ENCODE measurements at regions not wholly inside any gene's neighbourhood (a gene's known extent, or its start where the extent isn't known, plus 50 kb on each side); places are given as distances from the start of the nearest gene placed in this dataset.

DNA sequence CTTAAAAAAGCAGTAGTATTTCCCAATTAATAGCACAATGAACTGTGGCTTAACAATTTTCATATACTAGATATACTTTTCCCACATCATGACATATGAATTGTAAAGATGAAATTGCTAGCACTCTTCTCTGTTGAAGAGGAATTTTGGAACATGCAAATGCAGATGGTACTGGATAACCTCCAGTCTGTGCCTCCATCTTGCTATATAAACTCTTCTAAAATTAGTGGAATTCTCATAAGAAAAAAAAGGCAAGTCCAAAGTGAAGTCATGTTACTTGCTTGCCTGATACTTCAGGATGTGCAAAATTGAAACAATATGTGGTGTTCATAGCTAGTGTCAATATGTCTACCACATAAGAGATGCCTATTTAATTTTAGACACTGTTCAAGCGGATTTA, 570.2 kb upstream of the POM121L12 start:
- Mint-ChIP-seq H3K4me1 (ENCODE audit: low read depth) (no peaks in the 10 kb centered on the region), H3K9me3 (peaks cover 25% of the 10 kb centered on the region), H3K4me3 (no peak overlapping the region), H3K36me3 (ENCODE audit: insufficient read depth) (no peaks in the 10 kb centered on the region), H3K27me3 (ENCODE audit: low read depth) (no peaks in the 10 kb centered on the region)
- ATAC-seq = no peak
- no peak for DNase-seq

DNA sequence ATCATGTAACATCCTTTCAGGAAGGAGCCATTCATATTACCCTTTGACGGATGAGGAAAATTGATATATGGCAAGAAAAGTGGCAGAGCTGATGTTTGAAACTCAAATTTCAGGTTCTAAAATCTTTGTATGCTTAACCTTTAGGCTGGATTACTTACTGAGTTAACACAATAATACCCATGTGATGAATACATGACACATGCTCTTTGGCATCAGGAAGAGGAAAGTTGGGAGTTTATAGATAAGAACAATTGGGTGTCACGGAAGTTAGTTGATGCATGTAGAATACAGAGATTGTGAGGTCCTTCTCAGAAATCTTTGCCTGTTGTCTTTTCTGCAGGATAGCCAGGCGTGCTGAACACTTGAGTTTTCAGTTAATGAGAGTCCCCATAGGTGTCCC, 572.1 kb upstream of the POM121L12 start:
- DNase-seq = no peak
- ATAC-seq = no peak
- no peaks in the 10 kb centered on the region for H3K4me1 Mint-ChIP-seq (ENCODE audit: low read depth)

DNA sequence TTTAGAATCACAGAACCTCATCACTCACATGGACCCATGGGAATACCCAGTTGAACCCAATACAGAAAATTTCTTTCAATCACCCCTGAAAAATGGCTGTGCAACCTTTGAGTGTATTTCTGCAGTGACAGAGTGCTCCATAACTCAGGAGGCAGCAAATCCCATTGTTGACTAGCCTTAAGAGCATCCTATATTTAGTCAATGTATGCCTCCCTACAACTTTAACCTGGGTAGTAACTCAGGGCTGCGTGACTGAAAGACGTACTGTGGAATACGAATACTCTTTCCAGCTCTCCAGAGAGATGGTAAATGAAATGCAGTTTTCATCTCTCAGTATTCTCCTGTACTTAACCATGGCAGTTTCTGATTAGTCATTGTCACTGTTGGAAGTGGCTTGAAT, 573.0 kb upstream of the POM121L12 start:
- H3K27me3 Mint-ChIP-seq (ENCODE audit: low read depth) = no peaks in the 10 kb centered on the region
- H3K9me3 Mint-ChIP-seq = peaks cover 23% of the 10 kb centered on the region

More for the DNA sequence above, 572.1 kb upstream of the POM121L12 start:
- H3K9me3 Mint-ChIP-seq = peaks cover 21% of the 10 kb centered on the region
- H3K36me3 Mint-ChIP-seq (ENCODE audit: insufficient read depth) = no peaks in the 10 kb centered on the region
- no peak overlapping the region for H3K4me3 Mint-ChIP-seq
- no peaks in the 10 kb centered on the region for H3K27me3 Mint-ChIP-seq (ENCODE audit: low read depth)

GRCh38 chr7:52455571-52455970, 579.9 kb upstream of the POM121L12 start:
- Mint-ChIP-seq H3K9me3 (peaks cover 23% of the 10 kb centered on the region), H3K36me3 (ENCODE audit: insufficient read depth) (no peaks in the 10 kb centered on the region), H3K4me1 (ENCODE audit: low read depth) (no peaks in the 10 kb centered on the region), H3K27me3 (ENCODE audit: low read depth) (no peaks in the 10 kb centered on the region), H3K4me3 (no peak overlapping the region)
- no peak for ATAC-seq
- DNase-seq = no peak

More for the DNA sequence above, 573.0 kb upstream of the POM121L12 start:
- ATAC-seq = no peak
- Mint-ChIP-seq H3K4me3 (no peak overlapping the region), H3K4me1 (ENCODE audit: low read depth) (no peaks in the 10 kb centered on the region), H3K36me3 (ENCODE audit: insufficient read depth) (no peaks in the 10 kb centered on the region)
- DNase-seq = no peak

DNA sequence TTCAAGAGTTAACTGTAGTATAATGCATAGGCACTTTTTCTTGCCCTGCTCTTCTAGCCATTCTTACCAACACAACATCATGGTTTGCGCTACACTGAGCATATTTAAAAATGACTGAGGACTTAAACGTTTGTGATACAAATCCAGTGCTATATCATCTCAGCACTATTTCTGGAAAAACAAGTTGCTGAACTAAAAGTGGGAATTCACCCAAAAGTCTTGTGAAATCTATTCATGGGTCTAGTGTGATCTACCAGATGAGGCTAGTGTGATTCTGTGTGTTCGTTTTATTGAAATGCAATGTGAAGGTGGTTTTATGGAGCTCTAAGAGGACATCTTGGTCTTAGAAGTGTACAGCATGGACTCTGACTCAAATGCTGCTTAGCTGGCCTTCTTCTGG, 584.6 kb upstream of the POM121L12 start:
- Mint-ChIP-seq H3K9me3 (peaks cover 16% of the 10 kb centered on the region), H3K36me3 (ENCODE audit: insufficient read depth) (no peaks in the 10 kb centered on the region), H3K4me1 (ENCODE audit: low read depth) (no peaks in the 10 kb centered on the region), H3K27me3 (ENCODE audit: low read depth) (no peaks in the 10 kb centered on the region), H3K4me3 (no peak overlapping the region)
- DNase-seq (no peak), ATAC-seq (no peak)

GRCh38 chr7:52447581-52448180, 587.8 kb upstream of the POM121L12 start:
- no peak for DNase-seq
- H3K4me3 Mint-ChIP-seq = no peak overlapping the region
- H3K36me3 Mint-ChIP-seq (ENCODE audit: insufficient read depth) = no peaks in the 10 kb centered on the region
- no peak for ATAC-seq
- H3K9me3 Mint-ChIP-seq = peaks cover 12% of the 10 kb centered on the region
- H3K27me3 Mint-ChIP-seq (ENCODE audit: low read depth) = no peaks in the 10 kb centered on the region
- no peaks in the 10 kb centered on the region for H3K4me1 Mint-ChIP-seq (ENCODE audit: low read depth)

GRCh38 chr7:52436278-52436677, 599.2 kb upstream of the POM121L12 start:
- DNase-seq = no peak
- Mint-ChIP-seq H3K36me3 (ENCODE audit: insufficient read depth) (no peaks in the 10 kb centered on the region), H3K4me3 (no peak overlapping the region), H3K4me1 (ENCODE audit: low read depth) (no peaks in the 10 kb centered on the region), H3K27me3 (ENCODE audit: low read depth) (no peaks in the 10 kb centered on the region), H3K9me3 (peaks cover 14% of the 10 kb centered on the region)
- ATAC-seq = no peak

DNA sequence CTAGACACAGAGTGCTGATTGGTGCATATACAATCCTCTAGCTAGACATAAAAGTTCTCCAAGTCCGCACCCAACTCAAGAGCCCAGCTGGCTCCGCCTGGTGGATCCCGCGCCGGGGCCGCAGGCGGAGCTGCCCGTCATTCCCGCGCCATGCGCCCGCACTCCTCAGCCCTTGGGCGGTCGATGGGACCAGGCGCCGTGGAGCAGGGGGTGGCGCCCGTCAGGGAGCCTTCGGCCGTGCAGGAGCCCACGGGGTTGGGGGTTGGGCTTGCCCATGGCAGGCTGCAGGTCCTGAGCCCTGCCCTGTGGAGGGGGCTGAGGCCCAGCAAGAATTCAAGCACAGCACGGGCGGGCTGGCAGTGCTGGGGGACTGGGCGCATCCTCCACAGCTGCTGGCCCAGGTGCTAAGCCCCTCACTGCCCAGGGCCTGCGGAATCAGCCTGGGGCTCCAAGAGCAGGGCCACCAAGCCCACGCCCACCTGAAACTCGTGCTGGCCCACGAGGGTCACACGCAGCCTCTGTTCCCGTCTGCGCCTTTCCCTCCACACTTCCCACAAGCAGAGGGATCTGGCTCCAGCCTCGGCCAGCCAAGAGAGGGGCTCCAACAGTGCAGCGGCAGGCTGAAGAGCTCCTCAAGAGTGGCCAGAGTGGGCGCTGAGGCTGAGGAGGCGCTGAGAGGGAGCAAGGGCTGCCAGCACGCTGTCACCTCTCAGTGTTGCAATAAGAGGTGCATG, 604.2 kb upstream of the POM121L12 start:
- Mint-ChIP-seq H3K36me3 (ENCODE audit: insufficient read depth) (no peaks in the 10 kb centered on the region), H3K9me3 (peaks cover 23% of the 10 kb centered on the region), H3K27me3 (ENCODE audit: low read depth) (no peaks in the 10 kb centered on the region), H3K4me3 (no peak overlapping the region), H3K4me1 (ENCODE audit: low read depth) (no peaks in the 10 kb centered on the region)
- DNase-seq (no peak), ATAC-seq (no peak)

DNA sequence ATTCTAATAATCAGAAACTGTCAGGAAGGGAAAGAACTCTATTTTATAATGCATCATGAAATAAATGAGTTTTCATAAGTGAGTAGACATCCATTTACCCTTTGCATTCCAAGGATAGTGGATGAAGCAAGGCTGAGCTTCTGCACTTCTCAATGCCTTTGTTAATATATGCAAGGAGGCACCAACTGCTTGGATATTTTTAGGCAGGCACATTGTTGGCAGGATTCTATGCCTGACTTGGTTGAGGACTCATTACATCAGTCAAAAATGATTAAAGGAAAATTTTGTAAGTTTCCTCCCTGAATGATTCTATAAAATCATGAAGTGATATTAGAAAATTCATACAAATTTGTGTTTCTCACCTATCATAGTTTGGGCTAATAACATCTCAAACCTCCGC, 612.2 kb upstream of the POM121L12 start:
- Mint-ChIP-seq H3K4me1 (ENCODE audit: low read depth) (no peaks in the 10 kb centered on the region), H3K9me3 (peaks cover 3% of the 10 kb centered on the region), H3K36me3 (ENCODE audit: insufficient read depth) (no peaks in the 10 kb centered on the region), H3K4me3 (no peak overlapping the region), H3K27me3 (ENCODE audit: low read depth) (no peaks in the 10 kb centered on the region)
- DNase-seq (no peak), ATAC-seq (no peak)

DNA sequence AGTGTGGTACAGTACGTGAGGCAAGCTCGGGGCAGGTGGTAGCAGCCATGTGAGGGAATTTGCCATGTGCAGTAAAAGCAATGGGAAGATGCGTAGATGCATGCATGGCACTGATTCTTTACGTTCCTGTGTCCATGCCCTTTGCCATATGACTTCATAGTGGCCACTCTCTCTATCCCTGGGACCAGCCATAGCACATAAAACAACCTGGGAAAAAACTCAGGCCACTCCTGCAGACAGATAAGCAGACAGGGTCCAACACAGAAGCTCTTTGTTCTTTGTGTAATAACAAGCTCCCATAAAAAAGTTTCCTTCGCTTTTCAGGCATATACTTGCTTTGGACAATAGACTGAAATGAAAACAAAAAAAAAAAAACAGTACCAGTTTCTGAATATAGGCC, 622.4 kb upstream of the POM121L12 start:
- no peak for DNase-seq
- no peaks in the 10 kb centered on the region for H3K36me3 Mint-ChIP-seq (ENCODE audit: insufficient read depth)
- peaks cover 12% of the 10 kb centered on the region for H3K9me3 Mint-ChIP-seq
- H3K27me3 Mint-ChIP-seq (ENCODE audit: low read depth) = no peaks in the 10 kb centered on the region
- H3K4me1 Mint-ChIP-seq (ENCODE audit: low read depth) = no peaks in the 10 kb centered on the region
- no peak for ATAC-seq
- no peak overlapping the region for H3K4me3 Mint-ChIP-seq

GRCh38 chr7:52410032-52410431, 625.4 kb upstream of the POM121L12 start:
- no peaks in the 10 kb centered on the region for H3K36me3 Mint-ChIP-seq (ENCODE audit: insufficient read depth)
- DNase-seq (no peak), ATAC-seq (no peak)
- H3K4me1 Mint-ChIP-seq (ENCODE audit: low read depth) = no peaks in the 10 kb centered on the region
- peaks cover 12% of the 10 kb centered on the region for H3K9me3 Mint-ChIP-seq
- H3K27me3 Mint-ChIP-seq (ENCODE audit: low read depth) = no peaks in the 10 kb centered on the region
- no peak overlapping the region for H3K4me3 Mint-ChIP-seq

DNA sequence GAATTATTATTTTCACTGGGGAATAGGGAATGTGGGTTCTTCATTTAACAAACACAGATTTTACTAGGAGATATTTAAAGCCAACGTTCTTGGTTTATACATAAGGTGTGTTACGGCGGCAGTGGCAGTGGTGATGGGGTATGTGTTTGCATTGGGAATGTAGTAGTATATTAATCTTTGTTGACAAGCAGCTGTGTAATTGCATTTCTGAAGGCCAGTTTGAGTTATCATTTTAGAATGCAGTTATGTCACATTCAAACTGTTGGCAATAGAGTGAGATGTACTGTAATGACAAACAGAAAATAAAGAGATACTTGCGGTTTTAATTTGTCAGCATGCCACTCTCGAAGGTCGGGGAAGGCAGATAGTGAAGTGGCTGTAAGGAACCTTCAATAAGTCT, 628.6 kb upstream of the POM121L12 start:
- ATAC-seq = no peak
- no peak for DNase-seq
- H3K4me1 Mint-ChIP-seq (ENCODE audit: low read depth) = no peaks in the 10 kb centered on the region
- peaks cover 8% of the 10 kb centered on the region for H3K9me3 Mint-ChIP-seq
- no peaks in the 10 kb centered on the region for H3K27me3 Mint-ChIP-seq (ENCODE audit: low read depth)
- no peaks in the 10 kb centered on the region for H3K36me3 Mint-ChIP-seq (ENCODE audit: insufficient read depth)
- H3K4me3 Mint-ChIP-seq = no peak overlapping the region

- DNase-seq (no peak), ATAC-seq (no peak)
- Mint-ChIP-seq H3K4me3 (no peak overlapping the region), H3K36me3 (ENCODE audit: insufficient read depth) (no peaks in the 10 kb centered on the region), H3K4me1 (ENCODE audit: low read depth) (no peaks in the 10 kb centered on the region), H3K27me3 (ENCODE audit: low read depth) (no peaks in the 10 kb centered on the region), H3K9me3 (peaks cover 18% of the 10 kb centered on the region)
Observed at GRCh38 chr7:52382731-52383130, 652.7 kb upstream of the POM121L12 start.

DNA sequence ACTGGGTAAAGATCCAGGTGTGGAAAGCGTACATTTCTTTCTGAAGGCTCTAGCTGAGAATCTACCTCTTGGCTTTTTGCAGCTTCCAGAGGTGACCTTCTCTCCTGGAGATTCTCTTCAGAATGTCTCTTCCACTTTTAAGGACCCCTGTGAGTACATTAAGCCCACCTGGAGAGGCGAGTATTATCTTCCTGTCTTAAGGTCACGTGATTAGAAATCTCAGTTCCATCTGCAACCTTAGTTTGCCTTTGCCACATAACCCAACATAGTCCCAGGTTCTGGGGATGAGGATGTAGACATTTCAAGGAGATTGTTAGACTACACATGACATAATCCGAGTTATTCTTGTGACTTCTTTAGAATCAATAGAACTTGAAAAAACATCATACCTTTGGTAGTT, 665.5 kb upstream of the POM121L12 start:
- no peaks in the 10 kb centered on the region for H3K4me1 Mint-ChIP-seq (ENCODE audit: low read depth)
- no peaks in the 10 kb centered on the region for H3K27me3 Mint-ChIP-seq (ENCODE audit: low read depth)
- DNase-seq (no peak), ATAC-seq (no peak)
- peaks cover 20% of the 10 kb centered on the region for H3K9me3 Mint-ChIP-seq
- H3K36me3 Mint-ChIP-seq (ENCODE audit: insufficient read depth) = no peaks in the 10 kb centered on the region
- no peak overlapping the region for H3K4me3 Mint-ChIP-seq

DNA sequence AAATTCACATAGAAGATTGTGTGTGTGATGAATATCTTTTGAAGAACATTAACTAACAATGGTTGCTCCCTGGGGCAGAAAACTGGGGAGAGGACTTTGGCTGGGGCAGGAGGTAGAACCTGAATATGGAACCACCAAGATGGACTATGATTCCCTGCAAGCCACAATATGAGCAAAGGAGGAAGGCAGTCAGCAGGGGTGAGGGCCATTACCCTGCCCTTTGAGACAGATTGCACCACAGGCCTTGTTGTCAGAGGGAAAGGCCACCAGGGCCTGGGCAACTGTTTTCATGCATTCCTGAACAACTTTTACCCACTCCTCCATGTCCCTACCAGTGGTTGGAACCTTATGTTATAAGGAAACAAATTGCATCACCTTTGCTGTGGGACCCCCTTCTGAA, 670.1 kb upstream of the POM121L12 start:
- Mint-ChIP-seq H3K36me3 (ENCODE audit: insufficient read depth) (no peaks in the 10 kb centered on the region), H3K4me1 (ENCODE audit: low read depth) (no peaks in the 10 kb centered on the region), H3K4me3 (no peak overlapping the region), H3K27me3 (ENCODE audit: low read depth) (no peaks in the 10 kb centered on the region), H3K9me3 (peaks cover 12% of the 10 kb centered on the region)
- no peak for ATAC-seq
- no peak for DNase-seq

Measured in activated T-cell treated with anti-CD3 and anti-CD28 coated beads, Interleukin-2, amount 50 U/mL, for 4 hours (primary cell).